H9 (cell line): ENCODE measurements at regions not wholly inside any gene's neighbourhood (a gene's known extent, or its start where the extent isn't known, plus 50 kb on each side); places are given as distances from the start of the nearest gene placed in this dataset.
"Not testable (repeated sequence)": the region's sequence is repeated elsewhere in the genome, so short reads cannot be mapped to it uniquely, and the experiment has no call there.

Experiments used
- DNase-seq: peaks from one replicate; pipeline ENCODE4 v3.0.0-alpha.2; 2017
- H2AFZ ChIP-seq: one replicate; pipeline ENCODE4 v1.6.1; 2013; ENCODE audit warnings: mild to moderate bottlenecking, low read length, control low read depth, moderate library complexity
- H2AK5ac ChIP-seq: 2 replicates; pipeline ENCODE4 v1.6.1; 2013; ENCODE audit warnings: low read length, control low read depth, mixed read lengths; ENCODE audit not compliant: insufficient read length
- H2BK120ac ChIP-seq: one replicate; pipeline ENCODE4 v1.6.1; 2013; ENCODE audit warnings: low read depth, mild to moderate bottlenecking, low read length, control low read depth, inconsistent platforms; ENCODE audit not compliant: poor library complexity, severe bottlenecking
- H2BK12ac ChIP-seq: 2 replicates; pipeline ENCODE4 v1.6.1; 2013; ENCODE audit warnings: low read length, control low read depth, mixed read lengths, low read depth; ENCODE audit not compliant: insufficient read length
- H2BK15ac ChIP-seq: 2 replicates; pipeline ENCODE4 v1.6.1; 2013; ENCODE audit warnings: low read depth, low read length, control low read depth
- H2BK20ac ChIP-seq: one replicate; pipeline ENCODE4 v1.6.1; 2013; ENCODE audit warnings: low read depth, mild to moderate bottlenecking, low read length, control low read depth, inconsistent platforms; ENCODE audit not compliant: poor library complexity, severe bottlenecking
- H2BK5ac ChIP-seq: 2 replicates; pipeline ENCODE4 v1.6.1; 2013; ENCODE audit warnings: low read length, control low read depth, mixed read lengths; ENCODE audit not compliant: insufficient read length
- H3K14ac ChIP-seq: 2 replicates; pipeline ENCODE4 v1.6.1; 2013; ENCODE audit warnings: low read length, control low read depth; ENCODE audit not compliant: insufficient read depth
- H3K18ac ChIP-seq: 2 replicates; pipeline ENCODE4 v1.6.1; 2013; ENCODE audit warnings: low read depth, mild to moderate bottlenecking, mixed read lengths, low read length, control low read depth; ENCODE audit not compliant: insufficient read length
- H3K23ac ChIP-seq: 2 replicates; pipeline ENCODE4 v1.6.1; 2013; ENCODE audit warnings: low read length, control low read depth, mixed read lengths, low read depth; ENCODE audit not compliant: insufficient read length
- H3K23me2 ChIP-seq: 2 replicates; pipeline ENCODE4 v1.6.1; 2013; ENCODE audit warnings: low read depth, mild to moderate bottlenecking, mixed read lengths, low read length, control low read depth; ENCODE audit not compliant: insufficient read length, poor library complexity, severe bottlenecking
- H3K27ac ChIP-seq: 2 replicates; pipeline ENCODE4 v1.5.1; 2013; ENCODE audit warnings: low read length, control low read depth, mixed read lengths, low read depth; ENCODE audit not compliant: insufficient read length
- H3K27me3 ChIP-seq: 2 replicates; pipeline ENCODE4 v1.6.1; 2013; ENCODE audit warnings: low read length, control low read depth, inconsistent platforms; ENCODE audit not compliant: insufficient read depth
- H3K4ac ChIP-seq: 2 replicates; pipeline ENCODE4 v1.6.1; 2013; ENCODE audit warnings: low read depth, mild to moderate bottlenecking, control low read depth, inconsistent platforms, low read length, moderate library complexity
- H3K4me1 ChIP-seq: 2 replicates; pipeline ENCODE4 v1.6.1; 2013; ENCODE audit warnings: low read length, control low read depth, inconsistent platforms; ENCODE audit not compliant: insufficient read depth
- H3K4me2 ChIP-seq: 2 replicates; pipeline ENCODE4 v1.6.1; 2013; ENCODE audit warnings: low read length, control low read depth, mixed read lengths; ENCODE audit not compliant: insufficient read length, insufficient read depth
- H3K56ac ChIP-seq: 2 replicates; pipeline ENCODE4 v1.6.1; 2013; ENCODE audit warnings: low read depth, mild to moderate bottlenecking, mixed read lengths, low read length, control low read depth; ENCODE audit not compliant: insufficient read length
- H3K79me1 ChIP-seq: 2 replicates; pipeline ENCODE4 v1.6.1; 2013; ENCODE audit warnings: low read depth, mild to moderate bottlenecking, moderate library complexity, low read length, control low read depth, inconsistent platforms; ENCODE audit not compliant: insufficient read depth, poor library complexity, severe bottlenecking
- H3K79me2 ChIP-seq: 2 replicates; pipeline ENCODE4 v1.6.1; 2013; ENCODE audit warnings: low read length, control low read depth, inconsistent platforms; ENCODE audit not compliant: insufficient read depth
- H3K9ac ChIP-seq: 2 replicates; pipeline ENCODE4 v1.6.1; 2013; ENCODE audit warnings: low read length, control low read depth, mixed read lengths; ENCODE audit not compliant: insufficient read length; ENCODE audit errors: extremely low read depth
- H3K9me3 ChIP-seq: one replicate; pipeline ENCODE4 v1.6.1; 2013; ENCODE audit warnings: low read depth, low read length, inconsistent platforms; ENCODE audit not compliant: control insufficient read depth
- H3T11ph ChIP-seq: one replicate; pipeline ENCODE4 v1.6.1; 2013; ENCODE audit warnings: mild to moderate bottlenecking, low read length, control low read depth, inconsistent platforms
- H4K20me1 ChIP-seq: one replicate; pipeline ENCODE4 v1.6.1; 2013; ENCODE audit not compliant: control insufficient read depth, insufficient read length, insufficient read depth
- H4K5ac ChIP-seq: 2 replicates; pipeline ENCODE4 v1.6.1; 2013; ENCODE audit warnings: low read depth, mild to moderate bottlenecking, mixed read lengths, low read length, control low read depth; ENCODE audit not compliant: insufficient read length
- H4K8ac ChIP-seq: replicated peaks from 2 replicates; pipeline ENCODE4 v1.6.1; 2013; ENCODE audit warnings: low read length, control low read depth, mixed read lengths, low read depth; ENCODE audit not compliant: insufficient read length
- H4K91ac ChIP-seq: 2 replicates; pipeline ENCODE4 v1.6.1; 2013; ENCODE audit warnings: low read depth, mild to moderate bottlenecking, moderate library complexity, mixed read lengths, low read length, control low read depth; ENCODE audit not compliant: insufficient read length
- H3K27ac Mint-ChIP-seq, 3 experiments: 2 replicates in 2 of 3; 3 replicates in 1 of 3; pipeline ENCODE4 v1.8.0; 2020 to 2021; ENCODE audit warnings: mixed read lengths in 3 of 3, mild to moderate bottlenecking in 1 of 3, moderate library complexity in 1 of 3
- H3K27me3 Mint-ChIP-seq: 2 replicates; pipeline ENCODE4 v1.8.0; 2021; ENCODE audit warnings: low read depth, mild to moderate bottlenecking, moderate library complexity, mixed read lengths
- H3K36me3 Mint-ChIP-seq, 3 experiments: 2 replicates in 2 of 3; 3 replicates in 1 of 3; pipeline ENCODE4 v1.8.0; 2020 to 2021; ENCODE audit warnings: low read depth in 3 of 3, mixed read lengths in 3 of 3; ENCODE audit not compliant: insufficient read depth in 1 of 3
- H3K4me1 Mint-ChIP-seq, 2 experiments: 2 replicates each; pipeline ENCODE4 v1.8.0; 2020; ENCODE audit warnings: mixed read lengths in 2 of 2
- H3K4me3 Mint-ChIP-seq, 2 experiments: 2 replicates in 1 of 2; 3 replicates in 1 of 2; pipeline ENCODE4 v1.8.0; 2020 to 2021; ENCODE audit warnings: mild to moderate bottlenecking in 2 of 2, mixed read lengths in 2 of 2, moderate library complexity in 1 of 2
- H3K9me3 Mint-ChIP-seq, 2 experiments: 2 replicates in 1 of 2; 3 replicates in 1 of 2; pipeline ENCODE4 v1.8.0; 2020; ENCODE audit warnings: mild to moderate bottlenecking in 2 of 2, mixed read lengths in 2 of 2, moderate library complexity in 1 of 2
- WGBS: extraction: QIAGEN DNeasy Blood & Tissue Kit; methylation state at CpG from one replicate; pipeline ENCODE4 v1.1.7; 2013; ENCODE audit warnings: missing lambda C conversion rate, low lambda C conversion rate, mixed read lengths; ENCODE audit not compliant: insufficient read length; ENCODE audit errors: extremely low coverage; 5-methylcytosine and 5-hydroxymethylcytosine counted together

GRCh38 chr7:75215460-75215859 is 123.1 kb downstream of the GTF2IRD2B start:
- H3K27me3 Mint-ChIP-seq, H2AK5ac ChIP-seq, H3K36me3 Mint-ChIP-seq, H3K4me1 Mint-ChIP-seq, H3K4me2 ChIP-seq, H3T11ph ChIP-seq, H4K91ac ChIP-seq, H3K18ac ChIP-seq, H2AFZ ChIP-seq, H3K14ac ChIP-seq, H3K9me3 ChIP-seq, H4K5ac ChIP-seq, H3K9ac ChIP-seq, H2BK5ac ChIP-seq, H3K79me2 ChIP-seq, H3K23me2 ChIP-seq, H3K56ac ChIP-seq, DNase-seq, H3K9me3 Mint-ChIP-seq, H2BK20ac ChIP-seq, H3K27me3 ChIP-seq, H2BK120ac ChIP-seq, H3K4ac ChIP-seq, H4K8ac ChIP-seq, H3K27ac Mint-ChIP-seq, H3K23ac ChIP-seq, H3K79me1 ChIP-seq, H3K27ac ChIP-seq, H2BK12ac ChIP-seq, H2BK15ac ChIP-seq, H3K4me1 ChIP-seq, H4K20me1 ChIP-seq, H3K4me3 Mint-ChIP-seq: not testable (repeated sequence)
- no CpG with 5 or more reads among the region's 5 CpGs for WGBS

- not testable (repeated sequence) for H2BK20ac ChIP-seq, H4K91ac ChIP-seq, H3K9ac ChIP-seq, H3K27ac Mint-ChIP-seq, DNase-seq, H3K4me1 ChIP-seq, H3K79me2 ChIP-seq, H4K5ac ChIP-seq, H3K36me3 Mint-ChIP-seq, H3K27me3 ChIP-seq, H3K23me2 ChIP-seq, H4K8ac ChIP-seq, H3K27me3 Mint-ChIP-seq, H3K4ac ChIP-seq, H2BK12ac ChIP-seq, H3K9me3 Mint-ChIP-seq, H2BK15ac ChIP-seq, H3K23ac ChIP-seq, H3T11ph ChIP-seq, H2BK5ac ChIP-seq, H3K79me1 ChIP-seq, H4K20me1 ChIP-seq, H3K4me1 Mint-ChIP-seq, H3K9me3 ChIP-seq, H2AK5ac ChIP-seq, H3K4me2 ChIP-seq, H3K56ac ChIP-seq, H3K14ac ChIP-seq, H2AFZ ChIP-seq, H3K4me3 Mint-ChIP-seq, H3K27ac ChIP-seq, H2BK120ac ChIP-seq, H3K18ac ChIP-seq
- no CpG with 5 or more reads among the region's 10 CpGs for WGBS
Measured at GRCh38 chr7:75216963-75217362, 124.6 kb downstream of the GTF2IRD2B start.
